Gastroesophageal sphincter (tissue), 3 donors: ENCODE measurements at regions not wholly inside any gene's neighbourhood (a gene's known extent, or its start where the extent isn't known, plus 50 kb on each side); places are given as distances from the start of the nearest gene placed in this dataset.

Experiments used
- CTCF ChIP-seq, 4 experiments: fragments of 200-600 bp in 2 of 4; fragments of 450-650 bp in 2 of 4; sonication (generic) in 1 of 4; IDR thresholded peaks; one replicate each; pipeline ENCODE4 v1.5.1; 2017 to 2019; ENCODE audit warnings: antibody characterized with exemption in 4 of 4, mild to moderate bottlenecking in 2 of 4, moderate library complexity in 2 of 4
- POLR2A ChIP-seq, 2 donors: fragments of 450-650 bp; IDR thresholded peaks; one replicate each; pipeline ENCODE4 v1.6.1; 2017; ENCODE audit warnings: antibody characterized with exemption in 2 of 2, mild to moderate bottlenecking in 2 of 2, moderate library complexity in 1 of 2

- no peak for TF ChIP-seq CTCF (IDR thresholded peaks at IDR 0.05)
- TF ChIP-seq POLR2A (IDR thresholded peaks at IDR 0.05): no peak
Measured at GRCh38 chr2:7440977-7441376, 523.8 kb downstream of the RNF144A start.
